ENCODE measurements at regions not wholly inside any gene's neighbourhood (a gene's known extent, or its start where the extent isn't known, plus 50 kb on each side); places are given as distances from the start of the nearest gene placed in this dataset.
"Not testable (repeated sequence)": the region's sequence is repeated elsewhere in the genome, so short reads cannot be mapped to it uniquely, and the experiment has no call there.

DNA sequence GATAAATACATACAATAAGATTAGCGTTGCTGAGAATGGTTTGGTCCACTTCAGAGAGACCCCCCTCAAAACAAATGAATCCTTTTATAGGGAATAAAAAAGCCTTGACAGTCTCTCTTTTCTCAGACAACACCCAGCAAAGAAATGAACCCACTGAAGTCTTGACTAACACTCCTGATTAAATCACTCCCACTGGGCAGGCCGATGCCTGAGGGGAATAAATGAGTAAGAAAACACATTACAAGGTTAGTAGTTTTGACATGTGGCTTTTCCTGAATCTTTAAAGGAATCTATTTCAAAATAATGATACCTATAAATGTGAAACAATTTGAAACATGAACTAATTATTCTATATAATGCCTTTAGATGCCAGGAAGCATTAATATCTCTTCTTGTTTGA, 146.9 kb upstream of the POGK start:
- Histone ChIP-seq H3K9ac (ENCODE audit: low read length) (no peak overlapping the region), H3K36me3 (ENCODE audit: insufficient read depth, low read length) (no peaks in the 10 kb centered on the region), H3K79me2 (ENCODE audit: low read length) (no peaks in the 10 kb centered on the region), H3K27me3 (ENCODE audit: low read length) (no peaks in the 10 kb centered on the region), H3K9me2 (replicated peaks; ENCODE audit: insufficient read depth, low read length) (no peaks in the 10 kb centered on the region), H2AFZ (ENCODE audit: low read length) (no peak overlapping the region), H3K27ac (ENCODE audit: low read length) (no peak overlapping the region), H3K4me2 (ENCODE audit: low read depth, low read length, poor library complexity, severe bottlenecking) (no peak overlapping the region), H3K4me3 (ENCODE audit: low read length) (no peak overlapping the region), H4K20me1 (ENCODE audit: insufficient read depth, low read depth, low read length) (no peaks in the 10 kb centered on the region), H3K4me1 (ENCODE audit: low read length) (no peaks in the 10 kb centered on the region), H3K9me3 (ENCODE audit: low read length) (no peaks in the 10 kb centered on the region)
- no peak for DNase-seq

DNA sequence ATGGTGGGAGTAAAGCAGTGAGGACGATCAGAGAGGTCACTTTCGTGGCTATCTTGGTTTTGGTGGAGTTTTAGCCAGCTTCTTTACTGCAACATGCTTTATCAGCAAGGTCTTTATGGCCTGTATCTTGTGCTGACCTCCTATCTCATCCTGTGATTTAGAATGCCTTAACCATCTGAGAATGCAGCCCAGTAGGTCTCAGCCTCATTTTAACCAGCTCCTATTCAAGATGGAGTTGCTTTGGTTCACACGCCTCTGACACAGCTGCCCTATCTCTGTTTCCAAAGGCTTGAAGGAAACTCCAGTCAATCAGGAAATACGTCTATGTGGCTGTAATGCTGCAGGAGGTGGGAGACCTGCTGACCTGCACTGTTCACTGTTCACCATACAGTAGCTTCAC, 146.1 kb upstream of the POGK start:
- H3K79me2 ChIP-seq (ENCODE audit: low read length), result no peaks in the 10 kb centered on the region
- H4K20me1 ChIP-seq (ENCODE audit: insufficient read depth, low read depth, low read length), result no peaks in the 10 kb centered on the region
- no peak overlapping the region for H2AFZ ChIP-seq (ENCODE audit: low read length)
- no peaks in the 10 kb centered on the region for H3K36me3 ChIP-seq (ENCODE audit: insufficient read depth, low read length)
- no peak for DNase-seq
- no peaks in the 10 kb centered on the region for H3K4me1 ChIP-seq (ENCODE audit: low read length)
- H3K4me3 ChIP-seq (ENCODE audit: low read length), result no peak overlapping the region
- H3K27ac ChIP-seq (ENCODE audit: low read length), result no peak overlapping the region
- H3K9me3 ChIP-seq (ENCODE audit: low read length), result no peaks in the 10 kb centered on the region
- H3K27me3 ChIP-seq (ENCODE audit: low read length), result no peaks in the 10 kb centered on the region
- no peaks in the 10 kb centered on the region for H3K9me2 ChIP-seq (replicated peaks; ENCODE audit: insufficient read depth, low read length)
- H3K9ac ChIP-seq (ENCODE audit: low read length), result no peak overlapping the region
- no peak overlapping the region for H3K4me2 ChIP-seq (ENCODE audit: low read depth, low read length, poor library complexity, severe bottlenecking)

DNA sequence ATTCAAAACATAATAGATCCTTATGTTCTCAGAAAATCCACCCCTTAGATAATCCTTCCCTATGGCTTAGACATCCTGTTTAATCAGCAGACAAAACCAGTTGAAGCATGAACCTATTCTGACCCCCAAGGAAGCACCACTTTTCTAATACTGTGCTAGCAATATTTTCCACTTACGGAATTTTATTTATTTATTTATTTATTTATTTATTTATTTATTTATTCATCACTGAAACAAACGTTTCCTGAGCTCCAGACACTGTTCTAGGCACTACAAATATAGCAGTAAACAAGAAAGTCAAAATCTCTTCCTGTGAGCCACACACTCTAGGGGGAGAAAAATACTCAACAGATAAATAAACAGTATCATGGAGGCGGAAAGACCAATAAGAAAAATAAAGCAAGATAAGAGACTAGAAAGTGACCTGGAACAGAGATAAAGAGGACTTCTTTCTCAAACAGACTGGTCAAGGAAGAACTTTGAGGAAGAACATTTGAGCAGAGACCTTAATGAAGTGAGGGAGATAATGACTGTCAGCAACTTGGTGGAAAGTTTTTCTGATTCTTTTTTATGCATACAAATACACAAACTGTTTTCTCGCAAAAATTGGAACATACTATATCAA, 145.5 kb upstream of the POGK start:
- H3K27me3 ChIP-seq (ENCODE audit: low read length), result no peaks in the 10 kb centered on the region
- H4K20me1 ChIP-seq (ENCODE audit: insufficient read depth, low read depth, low read length), result no peaks in the 10 kb centered on the region
- no peak overlapping the region for H3K27ac ChIP-seq (ENCODE audit: low read length)
- H3K9ac ChIP-seq (ENCODE audit: low read length), result no peak overlapping the region
- H3K79me2 ChIP-seq (ENCODE audit: low read length), result no peaks in the 10 kb centered on the region
- H3K9me2 ChIP-seq (replicated peaks; ENCODE audit: insufficient read depth, low read length), result no peaks in the 10 kb centered on the region
- H3K36me3 ChIP-seq (ENCODE audit: insufficient read depth, low read length), result no peaks in the 10 kb centered on the region
- H3K9me3 ChIP-seq (ENCODE audit: low read length), result no peaks in the 10 kb centered on the region
- no peak overlapping the region for H2AFZ ChIP-seq (ENCODE audit: low read length)
- H3K4me3 ChIP-seq (ENCODE audit: low read length), result no peak overlapping the region
- DNase-seq, result no peak
- H3K4me2 ChIP-seq (ENCODE audit: low read depth, low read length, poor library complexity, severe bottlenecking), result no peak overlapping the region
- H3K4me1 ChIP-seq (ENCODE audit: low read length), result no peaks in the 10 kb centered on the region

DNA sequence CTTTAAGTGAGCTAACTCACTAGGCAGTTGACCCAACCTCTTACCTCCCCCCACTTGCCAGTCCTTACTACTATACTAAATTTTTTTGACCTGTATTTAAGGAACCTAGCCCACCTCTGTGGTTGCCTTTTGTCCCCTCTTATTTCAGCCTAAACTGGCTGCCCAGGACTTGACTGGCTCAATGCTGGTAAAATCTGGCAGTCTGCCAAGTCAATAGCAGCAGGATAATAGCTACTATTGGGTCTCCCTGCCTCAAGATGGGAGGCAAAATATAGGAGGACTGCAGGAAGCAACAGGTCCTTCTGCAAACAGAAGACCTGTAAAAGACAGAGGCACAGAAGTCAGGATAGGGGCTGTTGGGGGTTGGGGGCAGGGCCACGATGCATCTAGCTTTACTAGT, 144.2 kb upstream of the POGK start:
- Histone ChIP-seq H3K4me2 (ENCODE audit: low read depth, low read length, poor library complexity, severe bottlenecking) (no peak overlapping the region), H3K27ac (ENCODE audit: low read length) (no peak overlapping the region), H3K4me3 (ENCODE audit: low read length) (no peak overlapping the region), H3K36me3 (ENCODE audit: insufficient read depth, low read length) (no peaks in the 10 kb centered on the region), H3K27me3 (ENCODE audit: low read length) (no peaks in the 10 kb centered on the region), H4K20me1 (ENCODE audit: insufficient read depth, low read depth, low read length) (no peaks in the 10 kb centered on the region), H3K4me1 (ENCODE audit: low read length) (no peaks in the 10 kb centered on the region), H3K9ac (ENCODE audit: low read length) (no peak overlapping the region), H3K9me3 (ENCODE audit: low read length) (no peaks in the 10 kb centered on the region), H3K79me2 (ENCODE audit: low read length) (no peaks in the 10 kb centered on the region), H2AFZ (ENCODE audit: low read length) (no peak overlapping the region), H3K9me2 (replicated peaks; ENCODE audit: insufficient read depth, low read length) (no peaks in the 10 kb centered on the region)
- no peak for DNase-seq

DNA sequence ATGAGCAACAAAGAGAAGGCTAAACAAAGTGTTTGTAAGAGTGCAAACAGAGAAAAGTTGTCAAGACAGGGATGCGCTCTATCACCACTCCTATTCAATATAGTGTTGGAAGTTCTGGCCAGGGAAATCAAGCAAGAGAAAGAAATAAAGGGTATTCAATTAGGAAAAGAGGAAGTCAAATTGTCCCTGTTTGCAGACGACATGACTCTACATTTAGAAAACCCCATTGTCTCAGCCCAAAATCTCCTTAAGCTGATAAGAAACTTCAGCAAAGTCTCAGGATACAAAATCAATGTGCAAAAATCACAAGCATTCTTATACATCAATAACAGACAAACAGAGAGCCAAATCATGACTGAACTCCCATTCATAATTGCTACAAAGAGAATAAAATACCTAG, 143.4 kb upstream of the POGK start:
- H3K9me3 ChIP-seq (ENCODE audit: low read length); H3K36me3 ChIP-seq (ENCODE audit: insufficient read depth, low read length); H3K4me3 ChIP-seq (ENCODE audit: low read length); H3K27ac ChIP-seq (ENCODE audit: low read length); DNase-seq; H4K20me1 ChIP-seq (ENCODE audit: insufficient read depth, low read depth, low read length); H3K4me2 ChIP-seq (ENCODE audit: low read depth, low read length, poor library complexity, severe bottlenecking); H3K4me1 ChIP-seq (ENCODE audit: low read length); H2AFZ ChIP-seq (ENCODE audit: low read length); H3K79me2 ChIP-seq (ENCODE audit: low read length); H3K9me2 ChIP-seq (replicated peaks; ENCODE audit: insufficient read depth, low read length); H3K27me3 ChIP-seq (ENCODE audit: low read length); H3K9ac ChIP-seq (ENCODE audit: low read length): not testable (repeated sequence)

DNA sequence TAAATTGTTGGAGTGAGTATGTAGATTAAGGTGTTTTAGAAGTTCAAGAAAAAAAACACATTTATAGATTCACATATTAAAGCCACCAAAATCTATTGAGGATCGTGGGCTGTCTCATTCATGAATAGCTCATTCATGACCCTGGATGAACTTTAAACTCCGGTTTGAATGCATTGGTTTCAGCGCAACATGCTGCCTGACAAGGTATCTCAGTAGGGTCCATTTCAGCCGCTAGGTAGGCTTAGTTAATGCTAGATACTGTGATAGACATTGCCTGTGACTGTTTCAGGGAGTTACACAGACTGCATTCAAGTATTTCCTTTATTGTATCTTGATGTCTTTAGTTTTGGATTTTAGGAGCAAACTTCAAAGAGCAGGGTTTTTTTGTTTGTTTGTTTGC, 140.5 kb upstream of the POGK start:
- no peak overlapping the region for H2AFZ ChIP-seq (ENCODE audit: low read length)
- no peaks in the 10 kb centered on the region for H3K27me3 ChIP-seq (ENCODE audit: low read length)
- no peak overlapping the region for H3K27ac ChIP-seq (ENCODE audit: low read length)
- H3K4me1 ChIP-seq (ENCODE audit: low read length), result no peaks in the 10 kb centered on the region
- no peak for DNase-seq
- H3K9me2 ChIP-seq (replicated peaks; ENCODE audit: insufficient read depth, low read length), result no peaks in the 10 kb centered on the region
- H3K4me2 ChIP-seq (ENCODE audit: low read depth, low read length, poor library complexity, severe bottlenecking), result no peak overlapping the region
- no peaks in the 10 kb centered on the region for H3K36me3 ChIP-seq (ENCODE audit: insufficient read depth, low read length)
- H3K4me3 ChIP-seq (ENCODE audit: low read length), result no peak overlapping the region
- no peaks in the 10 kb centered on the region for H3K9me3 ChIP-seq (ENCODE audit: low read length)
- no peaks in the 10 kb centered on the region for H4K20me1 ChIP-seq (ENCODE audit: insufficient read depth, low read depth, low read length)
- no peak overlapping the region for H3K9ac ChIP-seq (ENCODE audit: low read length)
- H3K79me2 ChIP-seq (ENCODE audit: low read length), result no peaks in the 10 kb centered on the region

DNA sequence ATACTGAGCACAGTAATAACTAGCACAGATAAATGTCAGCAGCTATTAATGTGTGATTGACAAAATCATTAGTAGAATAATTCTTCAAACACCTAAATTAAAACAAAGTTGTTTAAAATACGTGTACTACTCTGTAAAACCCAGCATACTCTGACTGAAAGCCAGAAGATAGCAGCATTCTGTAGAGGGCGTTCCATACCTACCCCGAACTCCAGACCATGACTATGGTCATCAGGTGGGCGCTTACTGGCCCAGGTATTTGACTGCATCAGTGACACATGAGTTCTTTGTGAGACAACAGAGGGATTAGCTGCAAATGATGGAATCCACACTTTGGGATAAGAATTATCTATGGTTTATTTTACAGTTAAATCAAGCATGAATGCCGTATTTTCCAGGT, 139.7 kb upstream of the POGK start:
- Histone ChIP-seq H3K9me3 (ENCODE audit: low read length) (no peaks in the 10 kb centered on the region), H3K4me1 (ENCODE audit: low read length) (no peaks in the 10 kb centered on the region), H3K4me3 (ENCODE audit: low read length) (no peak overlapping the region), H3K27ac (ENCODE audit: low read length) (no peak overlapping the region), H3K27me3 (ENCODE audit: low read length) (no peaks in the 10 kb centered on the region), H3K4me2 (ENCODE audit: low read depth, low read length, poor library complexity, severe bottlenecking) (no peak overlapping the region), H3K9ac (ENCODE audit: low read length) (no peak overlapping the region), H3K79me2 (ENCODE audit: low read length) (no peaks in the 10 kb centered on the region), H4K20me1 (ENCODE audit: insufficient read depth, low read depth, low read length) (no peaks in the 10 kb centered on the region), H3K9me2 (replicated peaks; ENCODE audit: insufficient read depth, low read length) (no peaks in the 10 kb centered on the region), H3K36me3 (ENCODE audit: insufficient read depth, low read length) (no peaks in the 10 kb centered on the region), H2AFZ (ENCODE audit: low read length) (no peak overlapping the region)
- DNase-seq, result no peak

DNA sequence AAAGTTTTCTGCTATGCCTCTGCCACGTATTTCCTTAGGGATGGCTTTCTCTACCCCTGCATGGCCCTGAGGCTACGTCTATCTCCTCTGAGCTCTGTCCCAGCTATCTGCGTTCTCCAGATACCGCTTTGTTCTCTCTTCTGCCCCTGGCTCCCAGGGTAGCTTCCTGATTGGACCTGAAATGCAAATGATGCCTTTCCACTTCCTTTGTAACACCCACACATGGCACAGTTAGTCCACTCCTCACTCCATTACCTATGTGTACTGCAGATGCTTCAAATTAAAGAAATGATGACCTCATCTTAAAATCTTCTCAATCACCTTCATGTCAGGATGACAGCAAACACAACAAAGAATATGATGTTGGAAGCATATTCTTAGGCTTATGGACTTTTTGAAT, 138.6 kb upstream of the POGK start:
- H3K9me2 ChIP-seq (replicated peaks; ENCODE audit: insufficient read depth, low read length), result no peaks in the 10 kb centered on the region
- no peak overlapping the region for H3K4me3 ChIP-seq (ENCODE audit: low read length)
- H2AFZ ChIP-seq (ENCODE audit: low read length), result no peak overlapping the region
- no peak overlapping the region for H3K9ac ChIP-seq (ENCODE audit: low read length)
- no peaks in the 10 kb centered on the region for H4K20me1 ChIP-seq (ENCODE audit: insufficient read depth, low read depth, low read length)
- no peak overlapping the region for H3K27ac ChIP-seq (ENCODE audit: low read length)
- no peaks in the 10 kb centered on the region for H3K79me2 ChIP-seq (ENCODE audit: low read length)
- no peaks in the 10 kb centered on the region for H3K36me3 ChIP-seq (ENCODE audit: insufficient read depth, low read length)
- no peaks in the 10 kb centered on the region for H3K4me1 ChIP-seq (ENCODE audit: low read length)
- no peak for DNase-seq
- H3K27me3 ChIP-seq (ENCODE audit: low read length), result no peaks in the 10 kb centered on the region
- no peaks in the 10 kb centered on the region for H3K9me3 ChIP-seq (ENCODE audit: low read length)
- H3K4me2 ChIP-seq (ENCODE audit: low read depth, low read length, poor library complexity, severe bottlenecking), result no peak overlapping the region

DNA sequence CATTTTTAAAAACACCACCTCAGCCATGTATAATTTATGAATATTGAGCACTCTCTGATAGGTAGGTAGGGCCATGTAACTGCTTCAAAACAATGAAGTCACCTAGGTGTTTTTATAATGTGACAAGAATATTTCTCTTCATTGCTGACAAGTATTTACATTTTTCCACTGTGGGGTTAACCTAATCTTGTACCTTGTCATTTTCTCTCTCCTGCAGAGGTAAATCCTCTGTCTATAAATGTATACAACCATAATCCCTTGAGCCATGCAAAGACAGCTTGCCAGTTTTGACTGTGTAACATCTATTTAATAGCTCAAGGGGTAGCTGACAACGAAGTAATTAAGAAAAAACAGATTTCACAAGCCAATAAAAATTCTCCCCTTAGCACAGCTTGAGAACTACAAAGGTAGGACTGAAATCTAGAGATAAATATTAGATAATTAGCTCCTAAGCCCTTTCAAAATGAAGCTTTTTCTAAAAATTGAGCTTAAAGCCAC, 137.6 kb upstream of the POGK start:
- H3K36me3 ChIP-seq (ENCODE audit: insufficient read depth, low read length), result no peaks in the 10 kb centered on the region
- no peaks in the 10 kb centered on the region for H3K4me1 ChIP-seq (ENCODE audit: low read length)
- no peak overlapping the region for H3K9ac ChIP-seq (ENCODE audit: low read length)
- no peak overlapping the region for H2AFZ ChIP-seq (ENCODE audit: low read length)
- H3K27me3 ChIP-seq (ENCODE audit: low read length), result no peaks in the 10 kb centered on the region
- no peak overlapping the region for H3K4me3 ChIP-seq (ENCODE audit: low read length)
- no peak overlapping the region for H3K4me2 ChIP-seq (ENCODE audit: low read depth, low read length, poor library complexity, severe bottlenecking)
- H4K20me1 ChIP-seq (ENCODE audit: insufficient read depth, low read depth, low read length), result no peaks in the 10 kb centered on the region
- H3K27ac ChIP-seq (ENCODE audit: low read length), result no peak overlapping the region
- H3K9me3 ChIP-seq (ENCODE audit: low read length), result no peaks in the 10 kb centered on the region
- H3K79me2 ChIP-seq (ENCODE audit: low read length), result no peaks in the 10 kb centered on the region
- DNase-seq, result no peak
- no peaks in the 10 kb centered on the region for H3K9me2 ChIP-seq (replicated peaks; ENCODE audit: insufficient read depth, low read length)

All from Karpas-422 (cell line).